K562 (cell line): ENCODE measurements at regions not wholly inside any gene's neighbourhood (a gene's known extent, or its start where the extent isn't known, plus 50 kb on each side); places are given as distances from the start of the nearest gene placed in this dataset.

Experiments
- ATAC-seq: fragments of 200-7000 bp; cut with Tn5 transposase; 3 replicates; pipeline ENCODE4 v1.9.1; 2020; ENCODE audit warnings: moderate library complexity
- BruUV-seq: library from RNA; stranded (reverse); fragments of 400-500 nt; replicated peaks from 2 replicates; lab custom pipeline; 2021; lab: Mats Ljungman, UMichigan
- CTCF ChIA-PET: fragments of 300-600 bp; formaldehyde crosslinking; extraction: SDS; loops from one replicate; lab custom pipeline; 2021; ENCODE audit warnings: low intra/inter-chr PET ratio; lab: Yijun Ruan, JAX
- POLR2A ChIA-PET: fragments of 300-600, 350-650 bp; sonication (Branson Sonifier 250); formaldehyde crosslinking; extraction: SDS; loops from one replicate; lab custom pipeline; 2021; ENCODE audit warnings: antibody characterized with exemption, inconsistent platforms; lab: Yijun Ruan, JAX
- DNase-seq, 4 experiments: peaks; one replicate each; pipeline versions ENCODE4 v3.0.0 to v3.0.0-alpha.2; 2011 to 2018; ENCODE audit warnings: low spot score in 3 of 4, mixed read lengths in 3 of 4; ENCODE audit errors: extremely low read depth in 1 of 4
- FAIRE-seq: peaks from 2 replicates; lab custom pipeline; 2011; peaks lifted over from hg19 to GRCh38; lab: Jason Lieb, UNC
- H2AFZ ChIP-seq: 2 replicates; pipeline ENCODE4 v1.6.0; 2011; ENCODE audit warnings: low read depth, low read length, control low read depth, inconsistent platforms
- H3K27ac ChIP-seq: fragments of 200-600 bp; 3 replicates; pipeline ENCODE4 v1.8.0; 2011; ENCODE audit warnings: low read depth, mild to moderate bottlenecking, control low read depth, inconsistent platforms, low read length, moderate library complexity, mixed read lengths; ENCODE audit errors: extremely low read depth
- H3K27me3 ChIP-seq, 2 experiments: fragments of 300-600 bp in 1 of 2; 2 replicates in 1 of 2; 3 replicates in 1 of 2; pipeline versions ENCODE4 v1.6.0 to v1.8.0; 2011; ENCODE audit warnings: inconsistent platforms in 2 of 2, low read length in 2 of 2, mild to moderate bottlenecking in 1 of 2, mixed read lengths in 1 of 2, moderate library complexity in 1 of 2; ENCODE audit not compliant: control insufficient read depth in 2 of 2, insufficient read depth in 2 of 2
- H3K36me3 ChIP-seq: fragments of 300-600 bp; 3 replicates; pipeline ENCODE4 v1.8.0; 2011; ENCODE audit warnings: mild to moderate bottlenecking, low read length, inconsistent platforms; ENCODE audit not compliant: control insufficient read depth, insufficient read depth
- H3K4me1 ChIP-seq, 2 experiments: fragments of 200-600 bp in 1 of 2; replicated peaks in 1 of 2; 2 replicates in 1 of 2; 3 replicates in 1 of 2; pipeline versions ENCODE4 v1.5.1 to v1.8.0; 2011; ENCODE audit warnings: inconsistent platforms in 2 of 2, low read length in 2 of 2, mild to moderate bottlenecking in 1 of 2, mixed read lengths in 1 of 2, moderate library complexity in 1 of 2; ENCODE audit not compliant: control insufficient read depth in 2 of 2, insufficient read depth in 2 of 2
- H3K4me2 ChIP-seq: 2 replicates; pipeline ENCODE4 v1.6.1; 2011; ENCODE audit warnings: low read length, control low read depth, inconsistent platforms, mixed read lengths; ENCODE audit not compliant: insufficient read depth
- H3K4me3 ChIP-seq: fragments of 200-600 bp; sonication (generic), shearing (Covaris generic); 2 replicates; pipeline ENCODE4 v1.5.1; 2016; ENCODE audit warnings: control low read depth, inconsistent platforms
- H3K79me2 ChIP-seq: fragments of 200-600 bp; 3 replicates; pipeline ENCODE4 v1.8.0; 2011; ENCODE audit warnings: low read length, inconsistent platforms; ENCODE audit not compliant: control insufficient read depth, insufficient read depth
- H3K9ac ChIP-seq, 2 experiments: 2 replicates each; pipeline versions ENCODE4 v1.6.0 to v1.6.1; 2011; ENCODE audit warnings: low read depth in 2 of 2, low read length in 2 of 2, control low read depth in 1 of 2, inconsistent platforms in 1 of 2, mild to moderate bottlenecking in 1 of 2, mixed read lengths in 1 of 2; ENCODE audit not compliant: insufficient read depth in 1 of 2
- H3K9me1 ChIP-seq: one replicate; pipeline ENCODE4 v1.6.0; 2011; ENCODE audit warnings: inconsistent platforms, mild to moderate bottlenecking, low read length, moderate library complexity; ENCODE audit not compliant: control insufficient read depth, insufficient read depth
- H3K9me3 ChIP-seq: replicated peaks from 2 replicates; pipeline ENCODE4 v1.5.1; 2011; ENCODE audit warnings: low read depth, low read length, inconsistent platforms; ENCODE audit not compliant: control insufficient read depth, insufficient read depth
- H4K20me1 ChIP-seq: replicated peaks from 2 replicates; pipeline ENCODE4 v1.6.1; 2011; ENCODE audit warnings: low read length, inconsistent platforms, mixed read lengths; ENCODE audit not compliant: control insufficient read depth, insufficient read depth
- CCNT2 ChIP-seq: IDR thresholded peaks from 2 replicates; pipeline ENCODE4 v1.6.1; 2011; ENCODE audit warnings: borderline replicate concordance, low read depth, mild to moderate bottlenecking, moderate library complexity, mixed read lengths, low read length; ENCODE audit not compliant: insufficient read length; ENCODE audit errors: extremely low read depth
- GABPA ChIP-seq: fragments of 200-800 bp; sonication (Bioruptor generic); conservative IDR thresholded peaks from 2 replicates; pipeline ENCODE4 v1.6.1; 2016; ENCODE audit warnings: low read depth, missing genetic modification characterization, missing compliant biosample characterization
- MAFK ChIP-seq: IDR thresholded peaks from 2 replicates; pipeline ENCODE4 v1.6.1; 2011; ENCODE audit warnings: low read length, improper control_type of control experiment
- NFXL1 ChIP-seq: fragments of 450-650 bp; formaldehyde crosslinking; IDR thresholded peaks from 2 replicates; pipeline ENCODE4 v1.4.0; 2021; ENCODE audit warnings: mild to moderate bottlenecking
- NFYB ChIP-seq: IDR thresholded peaks from 2 replicates; pipeline ENCODE4 v1.6.1; 2011; ENCODE audit warnings: mild to moderate bottlenecking, moderate library complexity; ENCODE audit not compliant: insufficient read length; ENCODE audit errors: extremely low read depth
- POLR3A ChIP-seq: IDR thresholded peaks from 2 replicates; pipeline ENCODE4 v1.6.1; 2011; ENCODE audit warnings: borderline replicate concordance, mild to moderate bottlenecking, moderate library complexity; ENCODE audit not compliant: insufficient read length, insufficient read depth; ENCODE audit errors: extremely low read depth
- PTBP1 ChIP-seq: fragments of 200-400 bp; formaldehyde crosslinking; IDR thresholded peaks from 2 replicates; pipeline ENCODE4 v1.6.1; 2017; ENCODE audit warnings: low read depth, low read length
- PTRF ChIP-seq: fragments of 450-650 bp; IDR thresholded peaks from 2 replicates; pipeline ENCODE4 v1.6.1; 2016; ENCODE audit warnings: mild to moderate bottlenecking, missing genetic modification characterization, missing compliant biosample characterization
- RBM14 ChIP-seq: fragments of 200-400 bp; formaldehyde crosslinking; IDR thresholded peaks from 2 replicates; pipeline ENCODE4 v1.6.1; 2018; ENCODE audit warnings: low read depth, mild to moderate bottlenecking, low read length, moderate library complexity, borderline replicate concordance; ENCODE audit not compliant: insufficient read depth
- SIRT6 ChIP-seq: IDR thresholded peaks from one replicate; pipeline ENCODE4 v1.6.1; 2012; ENCODE audit warnings: low read depth, mild to moderate bottlenecking, control low read depth, inconsistent platforms, low read length, moderate library complexity
- SOX6 ChIP-seq: fragments of 450-650 bp; IDR thresholded peaks from 2 replicates; pipeline ENCODE4 v1.6.1; 2014; ENCODE audit warnings: mild to moderate bottlenecking
- THRAP3 ChIP-seq: fragments of 450-650 bp; IDR thresholded peaks from 2 replicates; pipeline ENCODE4 v1.6.1; 2016; ENCODE audit warnings: mild to moderate bottlenecking, inconsistent platforms, borderline replicate concordance
- WGBS: fragments of 100-300 bp; shearing (Covaris generic); methylation state at CpG from one replicate; pipeline ENCODE4 v1.1.6; 2016; ENCODE audit warnings: low coverage, mixed read lengths; ENCODE audit not compliant: insufficient coverage; ENCODE audit errors: missing lambda C conversion rate; 5-methylcytosine and 5-hydroxymethylcytosine counted together
- in situ Hi-C: fragments of 300-500 bp; cut with MboI; formaldehyde crosslinking; loops from 4 replicates; pipeline ENCODE4 v1.15.0; 2018; ENCODE audit warnings: inconsistent platforms, mixed read lengths
- intact Hi-C: fragments of 100-400 bp; cut with micrococcal nuclease; formaldehyde crosslinking; loops from 2 replicates; pipeline ENCODE4 v1.14.2; 2022
- TF ChIP-seq, protein P1 (sequence below): sonication (generic); formaldehyde crosslinking; IDR thresholded peaks from 2 replicates; pipeline ENCODE4 v1.8.0; 2022; ENCODE audit warnings: missing genetic modification reagents, mild to moderate bottlenecking, borderline replicate concordance
- TF ChIP-seq, protein P2 (sequence below): fragments of 150-350 bp; conservative IDR thresholded peaks from 2 replicates; pipeline ENCODE4 v1.6.1; 2014; ENCODE audit warnings: low read length

DNA sequence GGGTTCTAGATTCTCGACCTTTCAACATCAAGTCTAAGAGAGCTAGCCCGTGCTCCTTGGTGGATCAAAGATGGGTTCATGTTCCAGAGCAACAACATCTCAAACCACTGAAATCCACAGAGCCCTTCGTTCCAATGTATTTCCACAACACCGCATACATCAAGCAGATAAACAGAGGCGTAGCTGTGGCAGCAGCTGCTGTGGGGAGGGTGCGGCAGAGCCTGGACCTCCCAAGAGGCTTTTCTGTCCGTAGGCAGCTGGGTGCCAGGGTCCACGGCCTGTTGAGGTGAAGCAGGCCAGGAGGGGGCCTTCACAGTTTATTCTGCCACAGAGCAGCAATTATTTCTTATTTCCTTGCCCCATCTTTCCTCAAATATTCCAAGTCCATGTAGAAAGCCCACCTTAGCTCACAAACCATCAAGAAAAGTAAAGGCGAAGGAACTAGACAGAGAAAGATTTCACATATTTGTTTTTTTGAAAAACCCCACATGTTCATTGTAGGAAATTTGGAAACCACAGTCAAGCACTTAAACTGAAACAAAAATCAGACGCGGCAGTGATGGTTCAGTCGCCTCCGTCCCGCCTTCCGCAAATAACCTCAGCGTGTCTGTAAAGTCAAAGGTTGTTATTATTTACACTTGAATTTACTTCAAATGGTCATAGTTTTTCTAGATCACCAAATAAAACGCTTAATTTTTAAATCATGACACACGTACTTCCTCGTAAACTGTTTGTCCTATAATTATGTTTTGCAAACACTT, 144.6 kb upstream of the FOXF1 start (continued):
- TF ChIP-seq NFXL1 (CRISPR knock-in tag) (no peak), THRAP3 (no peak)
- TF ChIP-seq, protein P1, sequence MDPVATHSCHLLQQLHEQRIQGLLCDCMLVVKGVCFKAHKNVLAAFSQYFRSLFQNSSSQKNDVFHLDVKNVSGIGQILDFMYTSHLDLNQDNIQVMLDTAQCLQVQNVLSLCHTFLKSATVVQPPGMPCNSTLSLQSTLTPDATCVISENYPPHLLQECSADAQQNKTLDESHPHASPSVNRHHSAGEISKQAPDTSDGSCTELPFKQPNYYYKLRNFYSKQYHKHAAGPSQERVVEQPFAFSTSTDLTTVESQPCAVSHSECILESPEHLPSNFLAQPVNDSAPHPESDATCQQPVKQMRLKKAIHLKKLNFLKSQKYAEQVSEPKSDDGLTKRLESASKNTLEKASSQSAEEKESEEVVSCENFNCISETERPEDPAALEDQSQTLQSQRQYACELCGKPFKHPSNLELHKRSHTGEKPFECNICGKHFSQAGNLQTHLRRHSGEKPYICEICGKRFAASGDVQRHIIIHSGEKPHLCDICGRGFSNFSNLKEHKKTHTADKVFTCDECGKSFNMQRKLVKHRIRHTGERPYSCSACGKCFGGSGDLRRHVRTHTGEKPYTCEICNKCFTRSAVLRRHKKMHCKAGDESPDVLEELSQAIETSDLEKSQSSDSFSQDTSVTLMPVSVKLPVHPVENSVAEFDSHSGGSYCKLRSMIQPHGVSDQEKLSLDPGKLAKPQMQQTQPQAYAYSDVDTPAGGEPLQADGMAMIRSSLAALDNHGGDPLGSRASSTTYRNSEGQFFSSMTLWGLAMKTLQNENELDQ (CRISPR knock-in tag), result no peak

- Histone ChIP-seq H3K9ac (no peak overlapping the region), H3K27me3 (peaks cover 13 to 38% of the 10 kb centered on the region in 2 experiments; a peak in 4 of 5 replicates), H3K4me1 (no peaks in the 10 kb centered on the region; a peak in 1 of 5 replicates), H3K36me3 (no peaks in the 10 kb centered on the region), H4K20me1 (no peaks in the 10 kb centered on the region; the same call in 1 of the 2 replicates), H3K79me2 (no peaks in the 10 kb centered on the region), H2AFZ (no peak overlapping the region), H3K9me1 (no peaks in the 10 kb centered on the region), H3K4me2 (no peak overlapping the region), H3K9me3 (no peaks in the 10 kb centered on the region), H3K27ac (no peak overlapping the region), H3K4me3 (no peak overlapping the region)
- FAIRE-seq (no peak), DNase-seq (no peak), ATAC-seq (no peak)
- WGBS, result 7% methylated on average over 1 of the region's 1 CpG
- POLR2A ChIA-PET, result no interaction called here
- BruUV-seq, result no TSS peak
- CTCF ChIA-PET, result no interaction called here
- intact Hi-C loops (no loop called here), in situ Hi-C loops (no loop called here)
- TF ChIP-seq POLR3A, result no peak
- no peak for TF ChIP-seq SIRT6
- no peak for TF ChIP-seq SOX6
- no peak for TF ChIP-seq PTBP1
- no peak for TF ChIP-seq CCNT2
- TF ChIP-seq RBM14, result no peak
- TF ChIP-seq GABPA (tag), result no peak
- TF ChIP-seq MAFK, result no peak
- TF ChIP-seq THRAP3, result no peak
- TF ChIP-seq PTRF (tag), result no peak
- TF ChIP-seq, protein P2, sequence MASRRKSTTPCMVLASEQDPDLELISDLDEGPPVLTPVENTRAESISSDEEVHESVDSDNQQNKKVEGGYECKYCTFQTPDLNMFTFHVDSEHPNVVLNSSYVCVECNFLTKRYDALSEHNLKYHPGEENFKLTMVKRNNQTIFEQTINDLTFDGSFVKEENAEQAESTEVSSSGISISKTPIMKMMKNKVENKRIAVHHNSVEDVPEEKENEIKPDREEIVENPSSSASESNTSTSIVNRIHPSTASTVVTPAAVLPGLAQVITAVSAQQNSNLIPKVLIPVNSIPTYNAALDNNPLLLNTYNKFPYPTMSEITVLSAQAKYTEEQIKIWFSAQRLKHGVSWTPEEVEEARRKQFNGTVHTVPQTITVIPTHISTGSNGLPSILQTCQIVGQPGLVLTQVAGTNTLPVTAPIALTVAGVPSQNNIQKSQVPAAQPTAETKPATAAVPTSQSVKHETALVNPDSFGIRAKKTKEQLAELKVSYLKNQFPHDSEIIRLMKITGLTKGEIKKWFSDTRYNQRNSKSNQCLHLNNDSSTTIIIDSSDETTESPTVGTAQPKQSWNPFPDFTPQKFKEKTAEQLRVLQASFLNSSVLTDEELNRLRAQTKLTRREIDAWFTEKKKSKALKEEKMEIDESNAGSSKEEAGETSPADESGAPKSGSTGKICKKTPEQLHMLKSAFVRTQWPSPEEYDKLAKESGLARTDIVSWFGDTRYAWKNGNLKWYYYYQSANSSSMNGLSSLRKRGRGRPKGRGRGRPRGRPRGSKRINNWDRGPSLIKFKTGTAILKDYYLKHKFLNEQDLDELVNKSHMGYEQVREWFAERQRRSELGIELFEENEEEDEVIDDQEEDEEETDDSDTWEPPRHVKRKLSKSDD, result no peak
- no peak for TF ChIP-seq NFYB
Observed at GRCh38 chr16:86366481-86366880, 143.8 kb upstream of the FOXF1 start.
